WTC11 (cell line): ENCODE measurements at regions not wholly inside any gene's neighbourhood (a gene's known extent, or its start where the extent isn't known, plus 50 kb on each side); places are given as distances from the start of the nearest gene placed in this dataset.

ENCODE experiments used
- ARID4B ChIP-seq: sonication (generic); formaldehyde crosslinking; IDR thresholded peaks from 2 replicates; pipeline ENCODE4 v1.8.0; 2023; ENCODE audit warnings: missing genetic modification reagents, mild to moderate bottlenecking, borderline replicate concordance
- ATF1 ChIP-seq: sonication (generic); formaldehyde crosslinking; IDR thresholded peaks from 2 replicates; pipeline ENCODE4 v1.8.1; 2023; ENCODE audit warnings: mild to moderate bottlenecking, moderate library complexity, missing genetic modification reagents
- CTCF ChIP-seq: fragments of 200-600 bp; IDR thresholded peaks from 2 replicates; pipeline ENCODE4 v1.8.0; 2022; ENCODE audit warnings: antibody characterized with exemption
- ELF4 ChIP-seq: sonication (generic); formaldehyde crosslinking; IDR thresholded peaks from 2 replicates; pipeline ENCODE4 v1.8.1; 2022; ENCODE audit warnings: low read depth, mild to moderate bottlenecking, moderate library complexity, missing genetic modification reagents
- FOXJ3 ChIP-seq: sonication (generic); formaldehyde crosslinking; IDR thresholded peaks from 2 replicates; pipeline ENCODE4 v1.9.0; 2021; ENCODE audit warnings: missing genetic modification reagents, mild to moderate bottlenecking, borderline replicate concordance
- PREB ChIP-seq: sonication (generic); formaldehyde crosslinking; IDR thresholded peaks from 2 replicates; pipeline ENCODE4 v1.8.1; 2022; ENCODE audit warnings: mild to moderate bottlenecking, missing genetic modification reagents, moderate library complexity, borderline replicate concordance
- ZNF263 ChIP-seq: sonication (generic); formaldehyde crosslinking; IDR thresholded peaks from 2 replicates; pipeline ENCODE4 v1.8.1; 2022; ENCODE audit warnings: low read depth, mild to moderate bottlenecking, moderate library complexity, missing genetic modification reagents
- TF ChIP-seq, protein P1 (sequence below): sonication (generic); formaldehyde crosslinking; IDR thresholded peaks from 2 replicates; pipeline ENCODE4 v1.8.0; 2022; ENCODE audit warnings: mild to moderate bottlenecking, missing genetic modification reagents

DNA sequence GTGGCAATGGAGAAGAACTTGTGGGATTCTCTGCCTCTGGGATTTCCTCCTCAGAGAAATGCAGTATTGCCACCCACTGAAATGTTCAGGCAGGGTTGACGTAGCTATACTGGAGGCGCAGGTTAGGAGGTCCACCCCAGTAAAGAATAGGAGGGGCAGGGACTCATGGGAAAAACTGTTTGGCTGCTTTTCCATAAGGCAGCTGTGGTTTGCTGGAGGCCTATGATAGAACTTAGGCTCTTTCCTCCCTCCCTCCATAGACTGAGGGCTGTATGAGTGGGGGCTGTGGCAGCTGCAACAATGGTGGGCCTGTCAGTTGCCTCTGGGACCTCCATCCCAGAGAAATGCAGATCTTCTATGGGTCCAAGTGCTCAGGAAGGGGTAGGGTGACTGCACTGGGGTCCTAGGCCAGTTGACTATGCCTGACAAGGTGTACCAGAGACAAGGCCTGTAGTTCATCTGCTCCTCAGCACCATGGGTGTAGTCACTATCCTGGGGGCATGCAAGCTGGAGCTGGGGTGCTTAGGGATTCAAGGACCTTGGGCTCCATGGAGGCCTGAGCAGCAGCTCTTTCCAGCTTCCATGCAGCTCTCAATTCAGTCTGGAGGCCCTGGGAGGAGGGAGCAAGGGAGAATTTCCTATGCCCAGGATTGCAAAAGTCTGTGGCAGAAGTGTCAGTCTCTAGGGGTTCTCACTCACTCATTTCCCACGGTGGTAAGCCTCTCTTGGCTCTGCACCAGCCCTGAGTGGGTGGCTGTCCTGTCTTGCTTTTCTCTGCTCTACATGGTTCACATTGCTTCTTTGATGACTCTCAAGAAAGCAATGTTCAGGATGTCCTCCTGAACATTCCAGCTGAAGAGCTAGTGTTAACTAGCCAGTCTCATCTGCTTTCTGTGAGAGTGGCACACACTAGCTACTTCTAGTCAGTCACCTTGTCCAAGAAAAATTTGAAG lies 353.0 kb downstream of the IDS start:
- TF ChIP-seq CTCF (no peak), ZNF263 (CRISPR knock-in tag) (no peak), FOXJ3 (CRISPR knock-in tag) (no peak), ATF1 (CRISPR knock-in tag) (no peak), PREB (no peak), ELF4 (no peak), ARID4B (CRISPR knock-in tag) (no peak)
- TF ChIP-seq, protein P1, sequence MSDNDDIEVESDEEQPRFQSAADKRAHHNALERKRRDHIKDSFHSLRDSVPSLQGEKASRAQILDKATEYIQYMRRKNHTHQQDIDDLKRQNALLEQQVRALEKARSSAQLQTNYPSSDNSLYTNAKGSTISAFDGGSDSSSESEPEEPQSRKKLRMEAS (CRISPR knock-in tag): no peak
